OCI-LY3 (cell line): ENCODE measurements at regions not wholly inside any gene's neighbourhood (a gene's known extent, or its start where the extent isn't known, plus 50 kb on each side); places are given as distances from the start of the nearest gene placed in this dataset.

Source experiments
- H2AFZ ChIP-seq: fragments of 200-600, 300-600 bp; shearing (Covaris generic); 2 replicates; pipeline ENCODE4 v1.6.0; 2014; ENCODE audit warnings: antibody characterized with exemption, low read depth, low read length
- H3K27ac ChIP-seq: fragments of 200-600, 300-600 bp; sonication (generic); 2 replicates; pipeline ENCODE4 v1.5.1; 2014; ENCODE audit warnings: mild to moderate bottlenecking, low read length, moderate library complexity, mixed read lengths
- H3K27me3 ChIP-seq: fragments of 200-600, 300-600 bp; sonication (generic); 2 replicates; pipeline ENCODE4 v1.6.1; 2014; ENCODE audit warnings: low read depth, low read length, mixed read lengths
- H3K36me3 ChIP-seq: fragments of 200-600, 300-600 bp; sonication (generic); replicated peaks from 2 replicates; pipeline ENCODE3; 2014; ENCODE audit warnings: low read depth, low read length, mixed read lengths
- H3K4me1 ChIP-seq: fragments of 300-600, 200-600 bp; sonication (generic); 2 replicates; pipeline ENCODE4 v1.6.1; 2014; ENCODE audit warnings: low read length, mixed read lengths
- H3K4me2 ChIP-seq: fragments of 200-600, 300-600 bp; sonication (generic); 2 replicates; pipeline ENCODE4 v1.6.1; 2014; ENCODE audit warnings: low read length, mixed read lengths
- H3K4me3 ChIP-seq: fragments of 300-600, 200-600 bp; sonication (generic); 2 replicates; pipeline ENCODE4 v1.5.1; 2014; ENCODE audit warnings: antibody characterized with exemption, mild to moderate bottlenecking, low read length, moderate library complexity
- H3K79me2 ChIP-seq: fragments of 300-600, 200-600 bp; shearing (Covaris generic); 2 replicates; pipeline ENCODE4 v1.6.1; 2014; ENCODE audit warnings: mild to moderate bottlenecking, low read length, mixed read lengths
- H3K9ac ChIP-seq: fragments of 300-600, 200-600 bp; shearing (Covaris generic); 2 replicates; pipeline ENCODE4 v1.6.0; 2014; ENCODE audit warnings: mild to moderate bottlenecking, low read length, moderate library complexity
- H3K9me3 ChIP-seq: fragments of 200-600, 300-600 bp; shearing (Covaris generic); 2 replicates; pipeline ENCODE4 v1.6.1; 2014; ENCODE audit warnings: low read length, mixed read lengths; ENCODE audit not compliant: insufficient read depth
- H4K20me1 ChIP-seq: fragments of 200-600, 300-600 bp; sonication (generic); 2 replicates; pipeline ENCODE4 v1.6.1; 2016; ENCODE audit warnings: low read length, mixed read lengths; ENCODE audit not compliant: insufficient read depth
- EZH2phosphoT487 ChIP-seq: fragments of 200-600 bp; shearing (Covaris generic); IDR thresholded peaks from 2 replicates; pipeline ENCODE4 v1.6.1; 2018; ENCODE audit warnings: antibody characterized with exemption, mixed run types, low read depth
- TF ChIP-seq, protein P1 (sequence below): fragments of 200-600, 300-600 bp; sonication (generic); IDR thresholded peaks from 2 replicates; pipeline ENCODE4 v1.5.1; 2014; ENCODE audit warnings: antibody characterized with exemption, low read length, low read depth

DNA sequence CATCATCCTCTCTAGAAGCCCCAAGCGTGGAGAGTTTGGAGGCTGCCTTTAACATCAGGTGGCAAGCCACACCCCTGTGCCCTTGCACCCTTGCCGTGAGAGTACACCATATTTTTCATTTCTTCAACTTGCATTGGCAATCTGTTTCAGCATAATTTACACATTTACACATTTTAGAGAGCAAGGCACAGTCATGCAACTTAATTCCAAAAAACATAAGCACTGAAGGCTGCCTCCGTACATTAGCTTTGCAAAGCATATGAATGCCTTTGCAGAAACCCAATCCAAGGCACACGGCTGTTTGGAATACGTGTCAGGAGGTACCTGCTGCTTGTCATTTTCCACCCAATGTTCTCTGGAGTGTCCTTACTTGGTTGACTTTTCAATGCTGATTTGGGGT lies 833.1 kb downstream of the VRK1 start:
- no peak overlapping the region for H3K4me3 ChIP-seq
- H3K27me3 ChIP-seq: peaks cover 16% of the 10 kb centered on the region
- H3K36me3 ChIP-seq: no peaks in the 10 kb centered on the region
- no peaks in the 10 kb centered on the region for H3K9me3 ChIP-seq
- no peaks in the 10 kb centered on the region for H3K79me2 ChIP-seq
- H3K4me1 ChIP-seq: no peaks in the 10 kb centered on the region
- no peak overlapping the region for H3K4me2 ChIP-seq
- no peaks in the 10 kb centered on the region for H4K20me1 ChIP-seq
- no peak overlapping the region for H3K27ac ChIP-seq
- TF ChIP-seq, protein P1, sequence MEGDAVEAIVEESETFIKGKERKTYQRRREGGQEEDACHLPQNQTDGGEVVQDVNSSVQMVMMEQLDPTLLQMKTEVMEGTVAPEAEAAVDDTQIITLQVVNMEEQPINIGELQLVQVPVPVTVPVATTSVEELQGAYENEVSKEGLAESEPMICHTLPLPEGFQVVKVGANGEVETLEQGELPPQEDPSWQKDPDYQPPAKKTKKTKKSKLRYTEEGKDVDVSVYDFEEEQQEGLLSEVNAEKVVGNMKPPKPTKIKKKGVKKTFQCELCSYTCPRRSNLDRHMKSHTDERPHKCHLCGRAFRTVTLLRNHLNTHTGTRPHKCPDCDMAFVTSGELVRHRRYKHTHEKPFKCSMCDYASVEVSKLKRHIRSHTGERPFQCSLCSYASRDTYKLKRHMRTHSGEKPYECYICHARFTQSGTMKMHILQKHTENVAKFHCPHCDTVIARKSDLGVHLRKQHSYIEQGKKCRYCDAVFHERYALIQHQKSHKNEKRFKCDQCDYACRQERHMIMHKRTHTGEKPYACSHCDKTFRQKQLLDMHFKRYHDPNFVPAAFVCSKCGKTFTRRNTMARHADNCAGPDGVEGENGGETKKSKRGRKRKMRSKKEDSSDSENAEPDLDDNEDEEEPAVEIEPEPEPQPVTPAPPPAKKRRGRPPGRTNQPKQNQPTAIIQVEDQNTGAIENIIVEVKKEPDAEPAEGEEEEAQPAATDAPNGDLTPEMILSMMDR: no peak
- TF ChIP-seq EZH2phosphoT487: no peak
- no peak overlapping the region for H3K9ac ChIP-seq
- no peak overlapping the region for H2AFZ ChIP-seq

GRCh38 chr14:97633131-97633738 lies 836.1 kb downstream of the VRK1 start:
- peaks cover 12% of the 10 kb centered on the region for H3K27me3 ChIP-seq
- H3K79me2 ChIP-seq: no peaks in the 10 kb centered on the region
- H2AFZ ChIP-seq: no peak overlapping the region
- H3K4me3 ChIP-seq: no peak overlapping the region
- TF ChIP-seq EZH2phosphoT487: no peak
- TF ChIP-seq, protein P1: no peak
- no peak overlapping the region for H3K4me2 ChIP-seq
- no peaks in the 10 kb centered on the region for H3K4me1 ChIP-seq
- no peaks in the 10 kb centered on the region for H3K36me3 ChIP-seq
- no peaks in the 10 kb centered on the region for H3K9me3 ChIP-seq
- no peak overlapping the region for H3K27ac ChIP-seq
- H4K20me1 ChIP-seq: no peaks in the 10 kb centered on the region
- H3K9ac ChIP-seq: no peak overlapping the region

DNA sequence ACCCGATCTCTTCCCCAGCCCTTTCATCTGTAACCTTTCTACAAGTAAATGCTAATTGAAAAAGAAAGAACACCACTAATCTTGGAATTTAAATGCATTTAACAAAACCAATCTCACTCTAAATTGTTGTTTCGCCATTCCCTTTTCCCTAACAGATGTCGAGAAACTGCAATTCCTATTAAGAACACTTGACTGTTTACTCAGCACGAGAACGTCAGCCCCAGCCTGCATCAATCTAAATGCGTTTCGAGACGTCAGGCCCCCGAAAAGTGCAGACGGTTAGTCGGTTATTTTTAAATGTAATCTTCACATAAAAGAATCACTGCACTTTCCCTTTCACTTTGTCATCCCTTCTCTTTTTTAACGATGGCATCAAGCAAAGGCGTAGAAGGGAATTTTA lies 837.6 kb downstream of the VRK1 start:
- no peak overlapping the region for H3K27ac ChIP-seq
- H3K4me2 ChIP-seq: no peak overlapping the region
- TF ChIP-seq EZH2phosphoT487: no peak
- TF ChIP-seq, protein P1: no peak
- H3K9me3 ChIP-seq: no peaks in the 10 kb centered on the region
- no peak overlapping the region for H2AFZ ChIP-seq
- H3K4me1 ChIP-seq: no peaks in the 10 kb centered on the region
- H3K79me2 ChIP-seq: no peaks in the 10 kb centered on the region
- no peak overlapping the region for H3K9ac ChIP-seq
- H3K27me3 ChIP-seq: peaks cover 12% of the 10 kb centered on the region
- no peak overlapping the region for H3K4me3 ChIP-seq
- no peaks in the 10 kb centered on the region for H4K20me1 ChIP-seq
- no peaks in the 10 kb centered on the region for H3K36me3 ChIP-seq

- no peak overlapping the region for H3K9ac ChIP-seq
- no peak overlapping the region for H3K27ac ChIP-seq
- H4K20me1 ChIP-seq: no peaks in the 10 kb centered on the region
- no peak overlapping the region for H3K4me2 ChIP-seq
- no peaks in the 10 kb centered on the region for H3K36me3 ChIP-seq
- TF ChIP-seq, protein P1: no peak
- TF ChIP-seq EZH2phosphoT487: no peak
- no peak overlapping the region for H2AFZ ChIP-seq
- no peaks in the 10 kb centered on the region for H3K79me2 ChIP-seq
- peaks cover 7% of the 10 kb centered on the region; the same call in 1 of the 2 replicates for H3K27me3 ChIP-seq
- H3K4me3 ChIP-seq: no peak overlapping the region
- H3K9me3 ChIP-seq: no peaks in the 10 kb centered on the region
- H3K4me1 ChIP-seq: no peaks in the 10 kb centered on the region
These were observed 841.7 kb downstream of the VRK1 start for GRCh38 chr14:97638864-97639263.
